ENCODE measurements at regions not wholly inside any gene's neighbourhood (a gene's known extent, or its start where the extent isn't known, plus 50 kb on each side); places are given as distances from the start of the nearest gene placed in this dataset.
"Not testable (repeated sequence)": the region's sequence is repeated elsewhere in the genome, so short reads cannot be mapped to it uniquely, and the experiment has no call there.

- DNase-seq: no peak
Measured at GRCh38 chr22:48629631-48630432, 1197.8 kb downstream of the BRD1 start.

GRCh38 chr22:48628891-48629543 is 1198.7 kb downstream of the BRD1 start:
- DNase-seq: no peak

GRCh38 chr22:48627966-48628365 is 1199.7 kb downstream of the BRD1 start:
- no peak for DNase-seq

- DNase-seq: no peak
Measured at GRCh38 chr22:48627203-48627602, 1200.5 kb downstream of the BRD1 start.

GRCh38 chr22:48624401-48624800 is 1203.3 kb downstream of the BRD1 start:
- no peak for DNase-seq

- no peak for DNase-seq
Measured at GRCh38 chr22:48622891-48623545, 1204.7 kb downstream of the BRD1 start.

GRCh38 chr22:48621085-48621484 is 1206.6 kb downstream of the BRD1 start:
- DNase-seq: no peak

- not testable (repeated sequence) for DNase-seq
Measured at GRCh38 chr22:48620460-48620859, 1207.2 kb downstream of the BRD1 start.

GRCh38 chr22:48619721-48620120 is 1208.0 kb downstream of the BRD1 start:
- no peak for DNase-seq

GRCh38 chr22:48618326-48618725 is 1209.3 kb downstream of the BRD1 start:
- no peak for DNase-seq

GRCh38 chr22:48616656-48617055 is 1211.0 kb downstream of the BRD1 start:
- DNase-seq: no peak

GRCh38 chr22:48615171-48616008 is 1212.3 kb downstream of the BRD1 start:
- no peak for DNase-seq

- no peak for DNase-seq
Measured at GRCh38 chr22:48613566-48614200, 1214.0 kb downstream of the BRD1 start.

- DNase-seq: no peak
Measured at GRCh38 chr22:48612077-48612995, 1215.3 kb downstream of the BRD1 start.

- DNase-seq: no peak
Measured at GRCh38 chr22:48609279-48609865, 1218.3 kb downstream of the BRD1 start.

- no peak for DNase-seq
Measured at GRCh38 chr22:48607901-48608662, 1219.6 kb downstream of the BRD1 start.

GRCh38 chr22:48606684-48607307 is 1220.9 kb downstream of the BRD1 start:
- DNase-seq: no peak

- no peak for DNase-seq
Measured at GRCh38 chr22:48605856-48606481, 1221.7 kb downstream of the BRD1 start.

- no peak for DNase-seq
Measured at GRCh38 chr22:48605125-48605524, 1222.5 kb downstream of the BRD1 start.
